AG09319 (cell line): ENCODE measurements at regions not wholly inside any gene's neighbourhood (a gene's known extent, or its start where the extent isn't known, plus 50 kb on each side); places are given as distances from the start of the nearest gene placed in this dataset.

Experiments used
- DNase-seq: peaks from one replicate; pipeline ENCODE4 v3.0.0-alpha.2; 2010; ENCODE audit warnings: low read depth; ENCODE audit errors: extremely low read depth
- TF ChIP-seq, protein P1 (sequence below): IDR thresholded peaks from 2 replicates; pipeline ENCODE4 v1.5.1; 2011; ENCODE audit warnings: low read depth, mild to moderate bottlenecking, inconsistent platforms, low read length, moderate library complexity

DNA sequence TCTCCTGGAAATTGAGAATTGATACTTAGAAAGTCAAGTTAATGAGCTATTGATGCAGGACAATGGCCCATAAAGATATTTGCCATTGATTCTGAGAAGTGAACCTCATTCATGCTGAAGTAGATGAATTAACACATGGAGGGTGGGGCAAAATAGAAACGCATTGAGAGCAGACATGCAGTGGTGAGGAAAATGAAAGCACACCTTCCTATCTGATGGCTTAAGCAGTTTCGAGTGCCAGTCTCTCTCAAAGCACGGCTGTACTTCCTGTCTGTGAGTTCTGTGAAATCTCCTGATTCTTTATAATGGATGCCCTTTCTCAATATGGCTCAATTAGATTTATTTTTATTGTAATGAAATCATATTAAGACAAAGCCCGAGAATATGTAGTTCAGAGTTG lies 247.0 kb downstream of the TMX3 start:
- TF ChIP-seq, protein P1, sequence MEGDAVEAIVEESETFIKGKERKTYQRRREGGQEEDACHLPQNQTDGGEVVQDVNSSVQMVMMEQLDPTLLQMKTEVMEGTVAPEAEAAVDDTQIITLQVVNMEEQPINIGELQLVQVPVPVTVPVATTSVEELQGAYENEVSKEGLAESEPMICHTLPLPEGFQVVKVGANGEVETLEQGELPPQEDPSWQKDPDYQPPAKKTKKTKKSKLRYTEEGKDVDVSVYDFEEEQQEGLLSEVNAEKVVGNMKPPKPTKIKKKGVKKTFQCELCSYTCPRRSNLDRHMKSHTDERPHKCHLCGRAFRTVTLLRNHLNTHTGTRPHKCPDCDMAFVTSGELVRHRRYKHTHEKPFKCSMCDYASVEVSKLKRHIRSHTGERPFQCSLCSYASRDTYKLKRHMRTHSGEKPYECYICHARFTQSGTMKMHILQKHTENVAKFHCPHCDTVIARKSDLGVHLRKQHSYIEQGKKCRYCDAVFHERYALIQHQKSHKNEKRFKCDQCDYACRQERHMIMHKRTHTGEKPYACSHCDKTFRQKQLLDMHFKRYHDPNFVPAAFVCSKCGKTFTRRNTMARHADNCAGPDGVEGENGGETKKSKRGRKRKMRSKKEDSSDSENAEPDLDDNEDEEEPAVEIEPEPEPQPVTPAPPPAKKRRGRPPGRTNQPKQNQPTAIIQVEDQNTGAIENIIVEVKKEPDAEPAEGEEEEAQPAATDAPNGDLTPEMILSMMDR: no peak
- no peak for DNase-seq

DNA sequence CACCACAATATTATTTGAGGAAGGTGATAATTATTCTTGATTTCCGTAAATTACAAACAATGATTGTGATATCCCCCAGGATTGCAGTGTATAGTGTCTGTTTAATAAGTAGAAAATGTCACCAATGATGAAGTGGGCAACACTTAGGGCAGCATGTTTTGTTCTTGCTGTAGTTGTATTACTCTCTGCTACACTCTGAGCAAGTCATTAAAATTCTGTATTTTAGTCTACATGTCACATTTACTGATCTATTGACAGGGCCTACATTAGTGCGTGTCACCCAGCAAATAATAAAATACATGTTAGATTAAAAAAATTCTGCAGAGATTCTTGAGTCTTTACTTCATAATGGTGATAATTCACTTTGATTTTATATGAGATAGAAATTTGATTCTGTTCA lies 247.6 kb downstream of the TMX3 start:
- DNase-seq: no peak
- TF ChIP-seq, protein P1: no peak

DNA sequence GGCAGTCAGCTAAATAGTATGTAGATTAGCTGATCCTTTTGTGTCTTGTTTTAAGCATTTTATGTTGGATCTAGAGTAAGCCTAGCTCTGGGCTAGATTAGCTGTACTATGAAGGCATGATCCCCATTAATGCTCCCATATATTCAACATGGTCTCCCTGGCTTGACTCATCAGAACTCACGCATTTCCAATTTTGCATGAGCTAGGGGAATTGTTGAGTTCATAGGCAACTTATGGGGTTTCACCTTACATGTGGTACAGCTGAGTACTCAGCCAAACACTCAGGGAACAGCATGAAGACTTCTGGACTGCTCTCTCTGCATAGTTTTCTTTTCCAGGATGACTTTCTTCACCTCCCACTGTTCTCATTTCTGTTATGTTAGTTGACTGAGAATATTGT lies 248.2 kb downstream of the TMX3 start:
- TF ChIP-seq, protein P1: no peak
- DNase-seq: no peak

GRCh38 chr18:68462766-68463165 lies 252.1 kb downstream of the TMX3 start:
- DNase-seq: no peak
- TF ChIP-seq, protein P1: no peak

- DNase-seq: no peak
Measured at GRCh38 chr18:68462148-68462547, 252.8 kb downstream of the TMX3 start.

GRCh38 chr18:68461481-68462018 lies 253.4 kb downstream of the TMX3 start:
- DNase-seq: no peak
- TF ChIP-seq, protein P1: no peak

More at GRCh38 chr18:68462148-68462547, 252.8 kb downstream of the TMX3 start:
- TF ChIP-seq, protein P1: no peak

- TF ChIP-seq, protein P1: no peak
- DNase-seq: no peak
Measured at GRCh38 chr18:68459968-68460367, 254.9 kb downstream of the TMX3 start.
